Stomach (tissue), 8 donors: ENCODE measurements at regions not wholly inside any gene's neighbourhood (a gene's known extent, or its start where the extent isn't known, plus 50 kb on each side); places are given as distances from the start of the nearest gene placed in this dataset.

Source experiments
- DNase-seq, 2 donors: peaks; one replicate each; pipeline versions ENCODE4 v3.0.0 to v3.0.0-alpha.2; 2013 to 2019
- H3K27ac ChIP-seq, 5 donors: fragments of 200-600 bp in 4 of 5; sonication (generic) in 4 of 5; one replicate each; pipeline ENCODE4 v1.5.1; 2013 to 2019; ENCODE audit warnings: mild to moderate bottlenecking in 1 of 5, moderate library complexity in 1 of 5
- H3K27me3 ChIP-seq, 3 donors: fragments of 200-600 bp; sonication (generic); one replicate each; pipeline ENCODE4 v1.5.1; 2017 to 2019; ENCODE audit warnings: mixed run types in 1 of 3
- H3K36me3 ChIP-seq, 4 donors: fragments of 200-600 bp; sonication (generic); 1 replicate in 3 of 4; 2 replicates in 1 of 4; pipeline ENCODE4 v1.5.1; 2016 to 2019
- H3K4me1 ChIP-seq, 4 donors: fragments of 200-600 bp; sonication (generic); one replicate each; pipeline ENCODE4 v1.5.1; 2016 to 2019
- H3K4me3 ChIP-seq, 4 donors: fragments of 200-600 bp; sonication (generic) in 3 of 4; one replicate each; pipeline ENCODE4 v1.5.1; 2016 to 2019; ENCODE audit warnings: mild to moderate bottlenecking in 1 of 4
- H3K9me3 ChIP-seq, 4 donors: fragments of 200-600 bp; sonication (generic); one replicate each; pipeline ENCODE4 v1.5.1; 2016 to 2019
- EP300 ChIP-seq: sonication (generic); formaldehyde crosslinking; IDR thresholded peaks from one replicate; pipeline ENCODE4 v1.6.1; 2017; ENCODE audit warnings: antibody characterized with exemption
- POLR2A ChIP-seq, 4 donors: fragments of 450-650 bp; IDR thresholded peaks; one replicate each; pipeline ENCODE4 v1.6.1; 2016; ENCODE audit warnings: antibody characterized with exemption in 4 of 4, control low read depth in 2 of 4, mild to moderate bottlenecking in 1 of 4, moderate library complexity in 1 of 4
- POLR2AphosphoS5 ChIP-seq, 3 donors: sonication (generic); formaldehyde crosslinking; IDR thresholded peaks; one replicate each; pipeline ENCODE4 v1.6.1; 2016; ENCODE audit warnings: antibody characterized with exemption in 3 of 3
- WGBS, 5 donors: extraction: QIAGEN DNeasy Blood & Tissue Kit in 3 of 5; methylation state at CpG; one replicate each; pipeline versions ENCODE4 v1.1.5 to v1.1.7; 2013 to 2018; 5-methylcytosine and 5-hydroxymethylcytosine counted together
- intact Hi-C: fragments of 100-400 bp; cut with DNase I; formaldehyde crosslinking; loops from one replicate; pipeline ENCODE4 v1.15.1; 2023; ENCODE audit warnings: low total_unique reads
- TF ChIP-seq, protein P1 (sequence below), 7 experiments: fragments of 450-650 bp in 4 of 7; fragments of 200-600 bp in 3 of 7; sonication (generic) in 3 of 7; IDR thresholded peaks; one replicate each; pipeline ENCODE4 v1.5.1; 2016 to 2019; ENCODE audit warnings: antibody characterized with exemption in 7 of 7, control low read depth in 2 of 7, mild to moderate bottlenecking in 1 of 7
- donor health status: healthy with polysubstance abuse.
- donor health status: Bipolar disorder and iron deficiency.
- donor health status: healthy.

DNA sequence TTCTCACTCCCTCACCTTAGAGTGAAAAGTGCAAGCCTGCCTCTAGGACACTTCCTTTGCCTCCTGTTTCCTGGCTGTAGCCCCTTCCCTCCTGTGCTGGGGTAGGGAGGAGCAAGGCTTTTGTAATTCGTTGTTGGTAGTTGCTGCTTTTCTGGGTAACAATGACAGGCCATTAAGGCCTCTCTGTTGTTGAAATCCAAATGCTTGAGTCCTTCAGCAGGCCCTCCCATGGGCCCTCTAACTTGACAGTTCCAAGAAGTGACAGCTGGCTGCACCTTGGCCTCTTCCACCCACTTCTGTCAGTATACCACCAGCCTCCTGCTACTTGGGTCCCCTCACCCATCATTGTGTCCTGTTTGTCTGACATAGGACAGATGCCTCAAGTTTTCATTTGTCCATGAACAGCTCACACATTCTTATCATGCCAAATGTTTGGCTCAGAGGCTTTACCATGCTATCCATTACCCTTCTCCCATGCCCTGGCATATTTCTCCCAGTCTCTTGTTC, 103.7 kb upstream of the PDE3A start:
- TF ChIP-seq EP300 (no peak), POLR2AphosphoS5 (IDR thresholded peaks at IDR 0.05) (no peak), POLR2A (IDR thresholded peaks at IDR 0.05) (no peak)
- TF ChIP-seq, protein P1, sequence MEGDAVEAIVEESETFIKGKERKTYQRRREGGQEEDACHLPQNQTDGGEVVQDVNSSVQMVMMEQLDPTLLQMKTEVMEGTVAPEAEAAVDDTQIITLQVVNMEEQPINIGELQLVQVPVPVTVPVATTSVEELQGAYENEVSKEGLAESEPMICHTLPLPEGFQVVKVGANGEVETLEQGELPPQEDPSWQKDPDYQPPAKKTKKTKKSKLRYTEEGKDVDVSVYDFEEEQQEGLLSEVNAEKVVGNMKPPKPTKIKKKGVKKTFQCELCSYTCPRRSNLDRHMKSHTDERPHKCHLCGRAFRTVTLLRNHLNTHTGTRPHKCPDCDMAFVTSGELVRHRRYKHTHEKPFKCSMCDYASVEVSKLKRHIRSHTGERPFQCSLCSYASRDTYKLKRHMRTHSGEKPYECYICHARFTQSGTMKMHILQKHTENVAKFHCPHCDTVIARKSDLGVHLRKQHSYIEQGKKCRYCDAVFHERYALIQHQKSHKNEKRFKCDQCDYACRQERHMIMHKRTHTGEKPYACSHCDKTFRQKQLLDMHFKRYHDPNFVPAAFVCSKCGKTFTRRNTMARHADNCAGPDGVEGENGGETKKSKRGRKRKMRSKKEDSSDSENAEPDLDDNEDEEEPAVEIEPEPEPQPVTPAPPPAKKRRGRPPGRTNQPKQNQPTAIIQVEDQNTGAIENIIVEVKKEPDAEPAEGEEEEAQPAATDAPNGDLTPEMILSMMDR (IDR thresholded peaks at IDR 0.05): no peak
- no peak for DNase-seq
- H3K27me3 ChIP-seq: no peaks in the 10 kb centered on the region
- H3K4me3 ChIP-seq: no peak overlapping the region
- intact Hi-C loops: no loop called here
- peaks cover 0 to 5% (median 0%) of the 10 kb centered on the region in 4 donors for H3K4me1 ChIP-seq
- no peaks in the 10 kb centered on the region for H3K9me3 ChIP-seq
- H3K27ac ChIP-seq: no peak overlapping the region
- no peaks in the 10 kb centered on the region for H3K36me3 ChIP-seq
- 31 to 80% (median 34%) methylated on average over 1 of the region's 1 CpG for WGBS, 5 donors

- Histone ChIP-seq H3K27me3 (no peaks in the 10 kb centered on the region), H3K9me3 (no peaks in the 10 kb centered on the region), H3K4me3 (no peak overlapping the region), H3K4me1 (peaks cover 0 to 24% (median 0%) of the 10 kb centered on the region in 4 donors), H3K36me3 (no peaks in the 10 kb centered on the region), H3K27ac (no peak overlapping the region)
- intact Hi-C loops: no loop called here
- TF ChIP-seq EP300 (no peak), POLR2AphosphoS5 (IDR thresholded peaks at IDR 0.05) (no peak), POLR2A (IDR thresholded peaks at IDR 0.05) (no peak)
- TF ChIP-seq, protein P1 (IDR thresholded peaks at IDR 0.05): no peak
- 86 to 90% (median 88%) methylated on average over 6 of the region's 6 CpGs for WGBS, 5 donors
- no peak for DNase-seq
Observed at GRCh38 chr12:20268121-20268732, 100.1 kb upstream of the PDE3A start.

GRCh38 chr12:20268771-20269170, 99.6 kb upstream of the PDE3A start:
- H3K27me3 ChIP-seq: no peaks in the 10 kb centered on the region
- H3K4me3 ChIP-seq: no peak overlapping the region
- DNase-seq: no peak
- no peak overlapping the region for H3K27ac ChIP-seq
- intact Hi-C loops: no loop called here
- TF ChIP-seq POLR2AphosphoS5 (IDR thresholded peaks at IDR 0.05) (no peak), EP300 (no peak), POLR2A (IDR thresholded peaks at IDR 0.05) (no peak)
- TF ChIP-seq, protein P1 (IDR thresholded peaks at IDR 0.05): no peak
- WGBS, 5 donors: 96 to 99% (median 98%) methylated on average over 4 of the region's 4 CpGs
- H3K36me3 ChIP-seq: no peaks in the 10 kb centered on the region
- H3K4me1 ChIP-seq: peaks cover 0 to 24% (median 0%) of the 10 kb centered on the region in 4 donors
- no peaks in the 10 kb centered on the region for H3K9me3 ChIP-seq

GRCh38 chr12:20269337-20270067, 98.8 kb upstream of the PDE3A start:
- DNase-seq: no peak
- no peaks in the 10 kb centered on the region for H3K27me3 ChIP-seq
- peaks cover 0 to 26% (median 0%) of the 10 kb centered on the region in 4 donors for H3K4me1 ChIP-seq
- WGBS, 5 donors: 38 to 52% (median 46%) methylated on average over 5 of the region's 5 CpGs
- no peak overlapping the region for H3K27ac ChIP-seq
- H3K4me3 ChIP-seq: no peak overlapping the region
- no peaks in the 10 kb centered on the region for H3K9me3 ChIP-seq
- TF ChIP-seq, protein P1 (IDR thresholded peaks at IDR 0.05): no peak
- TF ChIP-seq POLR2AphosphoS5 (IDR thresholded peaks at IDR 0.05): no peak
- TF ChIP-seq POLR2A (IDR thresholded peaks at IDR 0.05): no peak
- no peak for TF ChIP-seq EP300
- intact Hi-C loops: no loop called here
- no peaks in the 10 kb centered on the region for H3K36me3 ChIP-seq
